Activated naive CD4-positive, alpha-beta T cell treated with anti-CD3 and anti-CD28 coated beads for 36 hours (primary cell): ENCODE measurements at regions not wholly inside any gene's neighbourhood (a gene's known extent, or its start where the extent isn't known, plus 50 kb on each side); places are given as distances from the start of the nearest gene placed in this dataset.

ENCODE experiments used
- CTCF ChIA-PET: fragments of 350-600 bp; sonication (Branson Sonifier 250); formaldehyde crosslinking; loops from one replicate; lab custom pipeline; 2021; ENCODE audit warnings: antibody characterized with exemption; lab: Charles Lee
- DNase-seq: peaks from one replicate; pipeline ENCODE4 v3.0.0-alpha.2; 2020
- H3K27ac Mint-ChIP-seq: one replicate; pipeline ENCODE4 v1.8.0; 2021; ENCODE audit warnings: mild to moderate bottlenecking, mixed read lengths
- H3K27me3 Mint-ChIP-seq: one replicate; pipeline ENCODE4 v1.8.0; 2021; ENCODE audit warnings: low read depth, mixed read lengths
- H3K36me3 Mint-ChIP-seq: one replicate; pipeline ENCODE4 v1.8.0; 2021; ENCODE audit warnings: low read depth, mixed read lengths
- H3K4me1 Mint-ChIP-seq: one replicate; pipeline ENCODE4 v1.8.0; 2021; ENCODE audit warnings: low read depth, mixed read lengths
- H3K4me3 Mint-ChIP-seq: one replicate; pipeline ENCODE4 v1.8.0; 2021; ENCODE audit warnings: mild to moderate bottlenecking, moderate library complexity, mixed read lengths
- H3K9me3 Mint-ChIP-seq: one replicate; pipeline ENCODE4 v1.8.0; 2021; ENCODE audit warnings: mixed read lengths
- intact Hi-C: fragments of 100-400 bp; cut with micrococcal nuclease; formaldehyde crosslinking; loops from one replicate; pipeline ENCODE4 v1.15.1; 2023

DNA sequence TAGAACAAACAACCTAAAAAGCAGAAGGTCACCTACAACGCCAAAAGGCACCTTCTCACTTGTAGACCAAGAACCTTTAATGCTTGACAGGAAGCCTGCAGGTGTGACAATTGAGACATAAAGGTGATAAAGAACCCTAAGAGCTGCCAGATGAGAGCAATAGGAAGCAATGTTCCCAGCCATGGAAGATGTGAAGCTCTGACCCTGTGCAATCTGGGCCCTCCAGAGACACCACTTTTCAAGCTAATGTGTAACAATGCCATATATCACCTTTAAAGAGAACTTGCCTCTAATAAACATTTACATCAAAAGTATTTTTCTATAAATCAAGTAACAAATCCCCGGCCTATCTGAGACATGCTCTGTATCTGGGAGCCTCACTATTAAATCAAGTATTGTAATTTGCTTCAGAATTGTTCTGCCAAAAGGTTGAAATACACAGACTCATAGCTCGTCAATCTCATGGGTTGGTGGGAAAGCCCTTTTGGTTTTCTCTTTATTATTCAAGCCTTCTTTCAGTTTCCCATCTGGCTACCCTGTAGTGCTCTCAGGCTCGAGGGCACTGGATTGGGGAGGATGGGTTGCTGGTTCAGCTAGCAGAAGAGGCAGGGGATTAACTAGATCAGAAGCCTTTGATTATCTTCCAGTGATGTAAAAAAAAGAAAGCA, 368.9 kb downstream of the BUD13 start:
- CTCF ChIA-PET = no interaction called here
- intact Hi-C loops = no loop called here
- Mint-ChIP-seq H3K27ac (no peak overlapping the region), H3K27me3 (peaks cover under 1% of the 10 kb centered on the region), H3K4me3 (no peak overlapping the region), H3K4me1 (no peaks in the 10 kb centered on the region), H3K9me3 (no peaks in the 10 kb centered on the region), H3K36me3 (no peaks in the 10 kb centered on the region)
- no peak for DNase-seq

DNA sequence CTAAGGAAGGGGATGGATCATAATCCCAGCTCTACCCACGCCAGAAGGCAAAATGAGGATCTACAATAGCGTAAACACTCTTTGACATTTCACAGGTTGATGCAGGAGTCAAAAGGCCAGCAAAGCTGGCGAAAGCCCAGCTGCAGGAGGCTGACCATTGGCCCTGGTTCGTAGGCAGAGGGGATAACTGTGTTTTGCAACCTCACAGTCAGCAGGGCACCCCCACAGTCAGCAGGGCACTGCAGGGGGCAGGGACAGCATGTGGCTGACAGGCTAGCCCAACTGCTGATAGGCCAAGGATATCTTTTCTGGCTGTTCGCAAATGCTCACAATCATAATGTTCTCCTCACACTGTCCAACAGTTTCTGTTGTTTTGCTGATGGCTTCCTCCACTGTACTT, 372.7 kb downstream of the BUD13 start:
- H3K4me1 Mint-ChIP-seq = no peaks in the 10 kb centered on the region
- no peaks in the 10 kb centered on the region for H3K36me3 Mint-ChIP-seq
- intact Hi-C loops = no loop called here
- no peak for DNase-seq
- H3K4me3 Mint-ChIP-seq = no peak overlapping the region
- CTCF ChIA-PET = no interaction called here
- H3K27me3 Mint-ChIP-seq = peaks cover 2% of the 10 kb centered on the region
- no peak overlapping the region for H3K27ac Mint-ChIP-seq
- no peaks in the 10 kb centered on the region for H3K9me3 Mint-ChIP-seq

DNA sequence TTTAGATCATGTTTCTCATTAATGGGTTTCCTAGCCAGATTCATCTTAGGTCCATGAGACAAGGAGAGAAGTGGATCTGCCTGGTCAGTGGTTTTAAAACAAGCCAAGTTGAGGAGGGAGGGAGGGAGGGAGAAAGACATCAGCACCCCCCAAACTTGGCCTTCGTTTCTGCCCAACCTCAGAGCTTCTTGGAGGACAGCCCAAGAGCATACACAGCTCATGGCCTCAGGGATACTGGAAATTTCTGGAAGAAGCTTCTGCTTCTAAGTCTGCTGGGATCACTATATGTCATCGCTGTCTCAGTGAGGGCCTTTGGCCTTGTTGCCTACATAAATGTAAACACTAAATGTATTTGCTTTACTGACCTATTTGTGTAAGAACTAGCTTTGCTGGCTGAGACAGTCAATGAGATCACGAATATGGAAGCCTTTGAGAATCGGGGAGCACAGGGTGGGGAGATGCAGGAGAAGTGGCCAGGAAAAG, 375.1 kb downstream of the BUD13 start:
- no peaks in the 10 kb centered on the region for H3K4me1 Mint-ChIP-seq
- intact Hi-C loops = no loop called here
- H3K27ac Mint-ChIP-seq = no peak overlapping the region
- H3K9me3 Mint-ChIP-seq = no peaks in the 10 kb centered on the region
- CTCF ChIA-PET = no interaction called here
- H3K36me3 Mint-ChIP-seq = no peaks in the 10 kb centered on the region
- H3K27me3 Mint-ChIP-seq = peaks cover 2% of the 10 kb centered on the region
- H3K4me3 Mint-ChIP-seq = no peak overlapping the region
- no peak for DNase-seq

DNA sequence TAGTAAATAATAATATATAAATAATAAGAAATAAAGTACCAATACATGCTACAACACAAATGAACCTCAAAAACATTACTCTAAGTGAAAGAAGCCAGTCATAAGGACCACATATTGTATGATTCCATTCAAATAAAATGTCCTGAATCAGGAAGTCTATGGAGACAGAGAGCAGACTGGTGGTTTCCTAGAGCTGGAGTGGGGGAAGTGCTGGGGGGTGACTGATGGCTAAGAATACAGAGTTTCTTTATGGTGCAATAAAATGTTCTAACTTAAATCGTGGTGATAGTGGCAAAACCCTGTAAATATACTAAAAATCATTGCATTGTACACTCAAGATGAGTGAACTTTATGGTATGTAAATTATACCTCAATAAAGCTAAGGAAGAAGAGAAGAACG, 376.5 kb downstream of the BUD13 start:
- H3K4me3 Mint-ChIP-seq = no peak overlapping the region
- CTCF ChIA-PET = no interaction called here

DNA sequence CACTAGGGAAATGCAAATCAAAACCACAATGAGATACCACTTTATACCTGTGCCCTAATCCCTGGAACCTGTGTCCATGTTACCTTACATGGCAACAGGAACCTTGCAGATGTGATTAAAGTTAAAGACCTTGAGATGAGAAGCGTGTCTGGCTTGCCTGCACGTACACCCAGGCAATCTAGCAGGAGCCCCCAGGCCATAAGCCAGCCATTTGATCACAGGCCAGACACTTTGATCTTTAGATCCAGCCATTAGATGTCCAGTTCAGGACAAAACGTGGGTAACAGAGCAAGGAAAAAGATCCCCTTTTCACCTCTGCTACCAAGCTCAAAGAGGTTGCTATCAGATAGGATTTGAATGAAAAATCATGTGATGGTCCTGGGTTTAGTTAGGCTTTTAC, 378.8 kb downstream of the BUD13 start:
- no peaks in the 10 kb centered on the region for H3K4me1 Mint-ChIP-seq
- H3K9me3 Mint-ChIP-seq = no peaks in the 10 kb centered on the region
- intact Hi-C loops = no loop called here
- no peaks in the 10 kb centered on the region for H3K36me3 Mint-ChIP-seq
- CTCF ChIA-PET = no interaction called here
- peaks cover 2% of the 10 kb centered on the region for H3K27me3 Mint-ChIP-seq
- no peak overlapping the region for H3K27ac Mint-ChIP-seq
- no peak for DNase-seq
- no peak overlapping the region for H3K4me3 Mint-ChIP-seq

More for the DNA sequence above, 376.5 kb downstream of the BUD13 start:
- no peak for DNase-seq
- Mint-ChIP-seq H3K4me1 (no peaks in the 10 kb centered on the region), H3K27me3 (peaks cover 2% of the 10 kb centered on the region), H3K9me3 (no peaks in the 10 kb centered on the region), H3K36me3 (no peaks in the 10 kb centered on the region), H3K27ac (no peak overlapping the region)
- intact Hi-C loops = no loop called here

DNA sequence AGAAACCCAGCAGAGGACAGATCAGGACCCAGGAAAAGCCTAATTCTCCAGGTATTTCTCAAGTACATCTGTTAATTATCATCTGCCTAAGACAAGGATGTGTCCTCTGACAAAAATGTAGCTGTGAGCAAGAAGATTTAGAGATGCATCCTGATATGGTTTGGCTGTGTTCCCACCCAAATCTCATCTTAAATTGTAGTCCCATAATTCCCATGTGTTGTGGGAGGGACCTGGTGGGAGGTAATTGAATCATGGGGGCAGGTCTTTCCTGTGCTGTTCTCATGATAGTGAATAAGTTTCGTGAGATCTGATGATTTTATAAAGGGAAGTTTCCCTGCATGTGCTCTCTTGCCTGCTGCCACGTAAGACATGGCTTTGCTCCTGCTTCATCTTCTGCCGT, 381.8 kb downstream of the BUD13 start:
- no peak for DNase-seq
- Mint-ChIP-seq H3K27ac (no peak overlapping the region), H3K4me3 (no peak overlapping the region), H3K4me1 (no peaks in the 10 kb centered on the region), H3K36me3 (no peaks in the 10 kb centered on the region), H3K9me3 (no peaks in the 10 kb centered on the region), H3K27me3 (no peaks in the 10 kb centered on the region)
- intact Hi-C loops = no loop called here
- CTCF ChIA-PET = interaction anchor here (0.8 kb wide), 1 partner anchor 726 kb away, joined by 4 read pairs; no protein-coding TSS in a partner anchor

DNA sequence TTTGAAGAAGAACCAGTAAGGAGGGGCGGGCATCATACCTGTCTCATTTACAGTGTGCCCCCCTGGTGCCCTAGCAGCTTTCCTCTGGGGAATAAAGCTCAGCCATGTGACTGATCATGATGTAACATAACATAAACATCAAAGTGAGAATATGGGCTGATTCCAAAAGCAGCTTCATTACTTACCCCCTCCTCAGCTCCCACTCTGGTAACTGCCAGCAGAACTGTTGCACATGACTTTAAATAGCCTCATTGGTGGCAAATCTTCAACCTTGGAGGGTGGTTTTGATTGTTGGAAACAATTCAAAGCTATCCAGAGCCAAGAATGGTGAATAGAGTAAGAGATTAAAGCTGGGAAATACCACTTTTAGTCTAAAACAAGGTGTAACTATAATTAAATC, 384.6 kb downstream of the BUD13 start:
- H3K4me1 Mint-ChIP-seq = no peaks in the 10 kb centered on the region
- intact Hi-C loops = no loop called here
- no peak overlapping the region for H3K4me3 Mint-ChIP-seq
- no peaks in the 10 kb centered on the region for H3K9me3 Mint-ChIP-seq
- no peak for DNase-seq
- no peaks in the 10 kb centered on the region for H3K36me3 Mint-ChIP-seq
- H3K27ac Mint-ChIP-seq = no peak overlapping the region
- CTCF ChIA-PET = no interaction called here
- no peaks in the 10 kb centered on the region for H3K27me3 Mint-ChIP-seq

DNA sequence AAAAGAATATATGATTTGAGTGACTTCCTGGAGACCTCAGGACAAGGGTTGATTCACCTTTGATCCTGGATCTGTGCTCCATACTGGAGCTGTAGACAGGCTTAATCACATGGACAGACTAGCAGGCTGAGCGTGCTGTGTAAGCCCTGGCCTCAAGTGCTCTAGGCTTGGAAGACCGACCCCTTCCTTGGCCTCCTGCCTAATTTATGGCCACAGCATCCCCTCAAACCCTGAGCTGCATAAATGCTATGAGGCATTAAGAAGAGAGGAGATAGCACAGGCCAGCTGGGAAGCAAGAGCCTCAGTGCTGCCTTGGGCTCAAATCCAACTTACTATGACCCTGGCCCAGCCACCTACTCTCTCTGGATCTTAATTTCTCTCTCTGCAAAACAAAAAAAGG, 385.1 kb downstream of the BUD13 start:
- H3K27me3 Mint-ChIP-seq = no peaks in the 10 kb centered on the region
- H3K27ac Mint-ChIP-seq = no peak overlapping the region
- no peaks in the 10 kb centered on the region for H3K36me3 Mint-ChIP-seq
- no peak overlapping the region for H3K4me3 Mint-ChIP-seq
- CTCF ChIA-PET = no interaction called here
- intact Hi-C loops = no loop called here
- H3K9me3 Mint-ChIP-seq = no peaks in the 10 kb centered on the region
- DNase-seq = no peak
- H3K4me1 Mint-ChIP-seq = no peaks in the 10 kb centered on the region

DNA sequence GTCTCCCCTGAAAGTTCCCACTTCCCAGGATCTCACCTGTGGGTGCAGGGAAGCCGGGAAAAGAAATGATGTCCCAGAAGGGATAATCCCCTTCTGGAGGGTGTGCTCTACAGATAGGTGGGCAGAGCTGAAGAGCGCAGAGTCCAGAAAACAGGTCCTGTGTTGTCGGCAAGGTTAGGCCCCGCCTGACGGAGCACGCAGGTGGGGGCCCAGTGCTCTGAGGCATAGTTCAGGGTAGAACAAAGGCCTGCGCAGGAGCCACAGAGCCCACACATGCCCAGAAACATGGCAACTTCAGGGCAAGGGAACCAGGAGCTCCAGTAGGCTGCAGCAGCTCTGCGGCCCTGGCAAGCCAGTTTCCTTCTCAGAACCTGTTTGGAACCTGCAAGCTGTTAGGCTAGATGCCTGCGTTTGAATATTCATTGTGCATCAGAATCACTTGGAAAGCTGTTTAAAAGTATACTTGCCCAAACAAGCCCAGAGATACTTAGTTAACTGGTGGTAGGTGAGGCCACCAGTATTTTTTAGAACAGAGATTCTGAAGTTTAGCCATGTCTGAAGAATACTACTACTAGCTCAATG, 386.6 kb downstream of the BUD13 start:
- H3K36me3 Mint-ChIP-seq = no peaks in the 10 kb centered on the region
- H3K27me3 Mint-ChIP-seq = no peaks in the 10 kb centered on the region

DNA sequence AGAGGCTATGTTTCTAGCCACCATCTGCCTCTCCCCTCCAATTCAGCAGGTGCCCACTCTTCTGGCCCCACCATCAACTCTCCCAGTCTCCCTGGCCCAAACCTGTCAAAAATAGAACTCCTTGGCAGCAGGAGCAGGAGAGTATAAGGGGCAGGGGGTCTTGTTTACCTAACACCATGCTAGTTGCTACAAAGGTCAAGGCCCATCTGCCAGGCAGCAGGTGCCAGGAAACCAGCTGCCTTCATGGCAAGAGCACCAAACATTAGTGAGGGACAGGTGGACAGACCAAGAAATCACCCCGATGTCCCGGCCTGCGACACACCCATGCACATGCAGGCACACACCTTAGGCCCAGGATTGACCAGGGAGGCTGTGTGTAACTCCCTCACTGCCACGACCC, 387.9 kb downstream of the BUD13 start:
- CTCF ChIA-PET = no interaction called here
- no peaks in the 10 kb centered on the region for H3K4me1 Mint-ChIP-seq
- no peaks in the 10 kb centered on the region for H3K27me3 Mint-ChIP-seq
- DNase-seq = no peak
- no peak overlapping the region for H3K4me3 Mint-ChIP-seq
- no peaks in the 10 kb centered on the region for H3K9me3 Mint-ChIP-seq
- intact Hi-C loops = no loop called here
- H3K36me3 Mint-ChIP-seq = no peaks in the 10 kb centered on the region
- no peak overlapping the region for H3K27ac Mint-ChIP-seq

More for the DNA sequence above, 386.6 kb downstream of the BUD13 start:
- intact Hi-C loops = no loop called here
- no peaks in the 10 kb centered on the region for H3K4me1 Mint-ChIP-seq
- H3K27ac Mint-ChIP-seq = no peak overlapping the region
- no peaks in the 10 kb centered on the region for H3K9me3 Mint-ChIP-seq
- CTCF ChIA-PET = interaction anchor here (0.6 kb wide), 1 partner anchor 112 kb away, joined by 4 read pairs; no protein-coding TSS in a partner anchor
- H3K4me3 Mint-ChIP-seq = no peak overlapping the region
- DNase-seq = no peak

DNA sequence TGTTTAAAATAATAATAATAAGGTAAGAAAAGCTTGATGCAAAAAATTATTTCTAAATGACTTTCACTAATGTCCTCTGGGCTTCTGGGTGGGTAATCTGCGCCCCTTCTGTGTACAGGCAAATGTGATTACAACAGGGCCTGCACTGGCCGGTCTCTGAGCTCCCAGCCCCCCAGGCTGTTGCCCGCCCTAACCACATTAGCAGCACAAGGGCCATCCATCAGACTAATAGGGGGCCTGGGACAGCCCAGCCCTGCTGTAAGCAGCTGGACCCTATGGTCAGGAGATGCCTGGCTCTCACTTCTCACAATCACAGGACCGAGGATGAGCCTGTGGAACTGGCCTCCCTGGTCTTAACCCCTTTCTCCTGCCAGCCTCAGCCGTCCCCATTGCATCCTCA, 388.4 kb downstream of the BUD13 start:
- DNase-seq = no peak
- Mint-ChIP-seq H3K27me3 (no peaks in the 10 kb centered on the region), H3K9me3 (no peaks in the 10 kb centered on the region), H3K27ac (no peak overlapping the region), H3K4me3 (no peak overlapping the region), H3K4me1 (no peaks in the 10 kb centered on the region), H3K36me3 (no peaks in the 10 kb centered on the region)
- intact Hi-C loops = no loop called here
- CTCF ChIA-PET = no interaction called here

DNA sequence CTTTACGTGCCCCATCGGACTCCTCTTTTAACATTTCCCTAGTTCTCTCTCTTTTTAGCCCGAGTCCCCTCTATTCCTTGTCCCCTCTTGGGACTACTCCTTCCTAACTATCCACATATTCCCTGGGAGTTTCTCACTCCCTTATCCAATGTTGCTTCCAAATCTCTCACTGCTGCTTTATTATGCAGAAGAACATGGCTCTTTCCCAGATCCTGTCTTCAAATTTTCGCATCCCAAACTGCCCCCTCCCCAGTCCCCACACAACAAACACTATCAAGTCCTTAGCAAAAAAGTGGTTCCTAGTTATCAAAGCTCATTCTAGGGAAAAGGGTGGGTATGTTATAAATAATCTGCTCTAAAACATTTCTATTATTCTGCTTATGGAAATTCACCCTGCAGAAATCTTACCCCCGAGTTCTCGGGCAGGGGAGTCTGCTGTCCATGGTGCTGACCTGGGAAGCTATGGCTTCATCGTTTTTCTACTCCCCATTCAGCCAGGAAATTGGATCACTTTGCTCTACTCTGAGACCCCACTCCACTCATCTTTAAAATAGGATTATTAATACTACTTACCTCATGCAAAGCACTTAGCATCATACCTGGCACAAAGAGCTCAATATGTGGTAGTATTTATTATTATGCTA, 393.5 kb downstream of the BUD13 start:
- CTCF ChIA-PET = no interaction called here
- no peak overlapping the region for H3K4me3 Mint-ChIP-seq
- no peaks in the 10 kb centered on the region for H3K4me1 Mint-ChIP-seq
- no peaks in the 10 kb centered on the region for H3K9me3 Mint-ChIP-seq
- H3K27me3 Mint-ChIP-seq = peaks cover 6% of the 10 kb centered on the region
- no peak overlapping the region for H3K27ac Mint-ChIP-seq
- intact Hi-C loops = no loop called here
- H3K36me3 Mint-ChIP-seq = no peaks in the 10 kb centered on the region
- DNase-seq = peak; percentile 36

DNA sequence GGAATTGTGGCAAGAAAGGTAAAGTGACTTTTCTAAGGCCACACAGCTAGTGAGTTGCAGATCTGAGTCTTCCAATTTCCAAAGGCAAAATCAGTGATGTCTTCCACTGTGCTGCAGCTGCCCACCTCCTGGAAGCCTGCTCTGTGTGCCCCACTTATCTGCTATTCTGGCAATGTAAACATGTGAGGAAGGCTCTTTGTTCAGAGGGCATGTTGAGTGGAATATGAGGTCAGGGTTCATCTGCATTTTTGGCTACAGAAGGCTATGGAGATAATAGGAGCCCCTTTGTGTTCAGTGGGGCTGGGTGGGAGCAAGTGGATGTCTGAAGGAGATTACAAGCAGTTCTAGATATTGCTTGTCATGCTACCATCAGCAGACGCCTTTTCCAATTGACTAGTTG, 396.2 kb downstream of the BUD13 start:
- no peaks in the 10 kb centered on the region for H3K4me1 Mint-ChIP-seq
- H3K27ac Mint-ChIP-seq = no peak overlapping the region
- H3K4me3 Mint-ChIP-seq = no peak overlapping the region
- no peaks in the 10 kb centered on the region for H3K9me3 Mint-ChIP-seq
- no peak for DNase-seq
- H3K36me3 Mint-ChIP-seq = no peaks in the 10 kb centered on the region
- H3K27me3 Mint-ChIP-seq = peaks cover 6% of the 10 kb centered on the region
- CTCF ChIA-PET = no interaction called here
- intact Hi-C loops = no loop called here
